NCI-H82 (cell line): ENCODE measurements at regions not wholly inside any gene's neighbourhood (a gene's known extent, or its start where the extent isn't known, plus 50 kb on each side); places are given as distances from the start of the nearest gene placed in this dataset.
A peak's percentile ranks its signal among the peaks of the same experiment; 100 is the strongest.

Source experiments
- DNase-seq: peaks from one replicate; lab custom pipeline; 2025; lab: John Stamatoyannopoulos, UW

DNA sequence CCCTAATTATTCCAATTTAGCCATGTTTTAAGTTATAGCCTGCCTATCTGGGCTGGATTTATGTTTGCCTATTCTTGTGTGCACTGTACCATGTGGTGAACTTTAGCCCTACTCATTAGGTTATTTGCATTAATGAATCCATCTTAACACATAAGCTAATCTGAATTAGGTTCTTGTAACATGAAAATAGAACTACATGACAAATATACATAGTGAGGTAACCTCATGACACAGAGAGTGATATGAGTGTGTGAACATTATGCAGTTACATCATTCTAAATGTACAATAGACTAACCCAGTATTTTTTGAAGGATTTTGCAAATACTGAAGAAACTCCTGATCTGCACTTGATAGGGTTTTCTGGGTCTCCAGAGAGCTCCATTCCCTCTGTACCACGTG lies 733.7 kb upstream of the CITED2 start:
- DNase-seq, result no peak

DNA sequence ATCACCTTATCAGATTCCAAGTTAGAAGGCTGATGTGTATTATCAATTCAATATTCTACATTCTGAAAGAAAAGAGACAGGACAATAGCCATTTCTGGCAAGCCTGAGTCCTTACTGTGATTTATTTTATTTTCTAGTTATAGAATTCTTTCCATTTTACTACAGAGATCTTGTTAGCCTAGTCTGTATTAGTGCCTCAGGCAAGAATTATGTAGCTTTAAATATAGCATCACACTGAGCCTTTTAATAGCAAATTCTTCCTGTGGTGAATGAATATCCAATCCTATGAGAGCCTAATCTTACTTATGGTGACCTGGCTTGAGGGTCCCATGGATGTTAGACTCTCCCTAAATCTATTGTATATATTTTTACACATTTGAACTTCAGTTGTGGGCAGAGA lies 732.8 kb upstream of the CITED2 start:
- DNase-seq, result no peak

DNA sequence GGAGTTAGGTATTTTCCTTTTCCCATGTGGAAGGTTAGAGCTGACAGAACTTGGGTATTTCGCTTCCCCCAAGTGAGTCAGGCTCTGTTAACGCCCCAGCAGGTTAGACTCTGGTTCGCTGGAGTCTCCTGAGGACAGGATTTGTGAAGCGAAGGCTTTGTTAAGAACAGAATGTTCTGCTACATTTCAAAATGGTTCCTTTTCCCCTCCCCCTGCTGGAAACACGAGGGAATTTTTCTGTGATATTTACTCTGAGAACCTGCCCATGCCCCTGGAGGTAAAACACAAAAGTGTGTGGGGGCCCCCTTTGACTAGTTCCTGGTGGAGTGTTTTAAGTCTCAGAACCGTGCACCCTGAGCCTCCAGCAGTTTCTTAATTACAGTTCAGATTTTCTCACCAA lies 731.4 kb upstream of the CITED2 start:
- DNase-seq, result peak; percentile 58

DNA sequence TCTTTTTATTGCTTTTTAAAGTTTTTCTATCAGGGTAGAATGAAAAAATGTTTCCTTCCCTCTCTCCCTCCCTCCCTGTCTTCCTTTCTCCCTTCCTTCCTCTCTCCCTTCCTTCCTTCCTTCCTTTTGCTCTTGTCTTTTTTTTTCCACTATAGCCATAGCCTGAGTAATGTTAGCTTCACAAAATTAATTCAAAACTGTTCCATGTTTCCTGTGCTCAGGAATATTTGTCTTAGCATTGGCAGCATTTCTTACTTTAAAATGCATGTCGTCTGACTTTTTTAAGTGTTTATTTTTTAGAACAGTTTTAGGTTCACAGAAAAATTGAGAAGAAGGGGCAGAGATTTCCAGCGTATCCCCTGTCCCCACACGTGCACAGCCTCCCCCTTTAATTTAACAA lies 730.8 kb upstream of the CITED2 start:
- DNase-seq, result no peak

DNA sequence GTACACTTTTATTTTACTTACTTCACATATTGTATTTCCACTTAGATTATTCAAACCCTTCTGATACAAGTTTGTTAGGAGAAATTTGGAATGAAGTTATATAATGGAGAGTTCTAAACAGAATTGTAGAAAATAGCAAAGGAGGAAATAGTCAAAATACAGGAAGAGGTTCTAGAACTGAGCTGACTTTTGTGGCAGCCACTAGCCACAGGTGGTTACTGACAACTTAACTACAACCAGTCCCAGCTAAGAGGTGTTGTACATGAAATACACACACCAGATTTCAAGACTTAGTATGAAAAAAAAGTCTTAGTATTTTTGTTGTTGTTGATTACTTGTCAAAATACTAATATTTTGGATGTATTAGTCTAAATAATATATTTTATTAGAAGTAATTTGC lies 727.4 kb upstream of the CITED2 start:
- DNase-seq, result no peak

DNA sequence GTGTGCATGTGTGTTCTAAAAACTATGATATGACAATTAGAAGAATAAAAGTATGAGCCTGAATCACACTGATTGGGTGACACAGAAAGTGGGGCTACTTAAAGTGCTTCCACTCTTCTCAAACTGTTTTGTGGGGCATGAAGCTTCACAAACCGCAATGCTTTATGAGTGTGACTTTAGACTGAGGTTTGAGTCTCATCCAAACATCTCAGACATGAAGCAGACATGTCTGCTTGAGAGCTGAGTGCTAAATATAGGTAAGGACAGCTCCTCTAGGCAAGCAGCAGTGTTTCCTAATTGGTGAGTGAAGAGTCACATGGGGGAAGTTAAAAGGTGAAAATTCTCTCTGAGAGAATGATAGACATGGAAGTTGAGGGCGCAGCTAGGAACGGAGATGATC lies 726.9 kb upstream of the CITED2 start:
- DNase-seq, result no peak

DNA sequence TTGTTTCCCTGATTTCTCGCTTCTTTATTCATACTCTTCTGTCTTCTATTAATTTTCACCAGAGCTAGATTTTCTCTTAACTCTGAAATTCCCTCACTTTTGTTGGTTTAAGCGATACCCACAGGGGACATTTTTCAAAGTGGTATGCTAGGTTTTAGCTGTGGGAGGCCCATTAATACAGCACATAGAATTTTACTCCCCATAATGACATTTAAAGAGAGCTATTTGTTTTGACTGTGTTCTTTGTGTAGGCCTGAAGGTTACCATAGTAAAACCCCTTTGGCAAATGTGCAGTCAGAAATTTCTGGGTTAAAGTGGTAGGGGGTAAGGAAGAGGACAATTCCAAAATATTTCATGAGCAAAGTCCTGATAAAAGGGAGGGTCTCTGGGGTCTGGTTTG lies 721.1 kb upstream of the CITED2 start:
- DNase-seq, result no peak

DNA sequence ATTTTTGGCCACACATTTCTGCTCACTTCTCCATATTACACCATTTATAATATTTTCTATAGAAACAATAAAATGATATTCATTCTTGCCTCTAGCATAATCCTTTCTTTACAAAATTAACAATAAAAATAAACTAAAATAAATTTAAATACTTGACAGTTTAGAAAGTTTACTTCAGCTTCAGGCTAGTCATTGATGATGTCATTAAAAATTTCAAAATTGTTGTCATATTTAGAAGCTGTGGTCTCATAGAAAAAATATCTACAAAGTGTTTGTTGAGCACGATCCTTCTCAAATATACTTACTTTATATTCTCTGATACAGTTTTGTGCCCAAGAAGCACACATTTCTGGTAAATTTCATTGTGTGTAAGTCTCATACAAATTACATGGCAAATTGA lies 717.4 kb upstream of the CITED2 start:
- DNase-seq, result no peak

DNA sequence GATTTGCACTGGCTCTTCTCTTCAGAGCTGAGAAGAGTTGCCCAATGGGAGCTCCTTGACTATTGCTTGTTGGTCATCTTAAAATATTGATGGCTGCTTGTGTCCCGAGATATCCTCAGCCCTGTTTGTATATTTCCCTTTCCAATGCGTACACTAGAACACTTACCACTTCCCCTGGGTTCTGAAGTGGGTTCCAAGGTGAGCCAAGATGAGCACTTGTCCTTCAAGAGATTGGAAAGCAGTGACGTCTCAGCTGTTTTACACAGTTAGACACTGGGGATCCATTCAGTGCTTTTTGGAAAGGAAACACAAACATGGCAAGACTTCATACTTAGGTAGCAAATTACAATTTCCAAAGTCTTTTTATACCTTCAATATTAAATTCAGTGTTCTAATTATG lies 716.4 kb upstream of the CITED2 start:
- no peak for DNase-seq

DNA sequence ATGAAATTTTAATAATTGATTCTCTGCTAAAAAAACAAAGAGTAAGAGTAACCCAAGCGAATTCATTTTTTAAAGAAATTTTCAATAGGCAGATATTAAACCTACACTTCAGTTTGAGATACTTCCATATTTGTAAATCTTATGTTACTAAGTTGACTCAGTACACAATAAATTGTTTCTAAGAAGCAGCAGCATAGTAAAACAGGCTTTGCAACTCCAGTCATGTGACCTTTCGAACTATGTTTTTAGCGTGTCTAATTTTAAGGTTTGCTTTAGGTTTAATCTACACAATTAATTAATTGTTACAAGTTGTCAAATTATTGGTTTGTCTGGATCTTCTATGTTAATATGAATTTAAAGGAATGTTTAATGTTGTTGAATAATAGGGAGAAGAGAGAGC lies 708.9 kb upstream of the CITED2 start:
- DNase-seq, result no peak

DNA sequence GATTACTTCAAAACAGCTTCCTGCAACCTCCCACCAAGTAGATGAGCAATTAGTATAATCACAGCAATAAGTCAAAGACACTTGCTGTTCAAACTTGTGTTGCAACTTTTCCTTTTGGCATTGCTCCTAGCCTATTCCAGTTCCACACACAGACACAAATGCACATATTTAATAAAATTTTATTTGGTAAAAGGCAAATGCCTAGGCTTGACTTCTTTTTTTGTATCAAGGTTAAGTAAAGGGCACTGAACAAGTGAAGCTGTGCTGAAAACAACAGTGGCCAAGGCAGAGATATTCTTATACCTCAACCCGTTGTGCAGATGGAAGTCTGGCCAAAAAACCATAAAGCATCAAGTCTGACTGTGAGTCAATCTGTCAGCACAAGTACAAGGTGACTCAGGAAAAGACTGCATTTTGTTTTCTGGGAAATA lies 708.4 kb upstream of the CITED2 start:
- no peak for DNase-seq

DNA sequence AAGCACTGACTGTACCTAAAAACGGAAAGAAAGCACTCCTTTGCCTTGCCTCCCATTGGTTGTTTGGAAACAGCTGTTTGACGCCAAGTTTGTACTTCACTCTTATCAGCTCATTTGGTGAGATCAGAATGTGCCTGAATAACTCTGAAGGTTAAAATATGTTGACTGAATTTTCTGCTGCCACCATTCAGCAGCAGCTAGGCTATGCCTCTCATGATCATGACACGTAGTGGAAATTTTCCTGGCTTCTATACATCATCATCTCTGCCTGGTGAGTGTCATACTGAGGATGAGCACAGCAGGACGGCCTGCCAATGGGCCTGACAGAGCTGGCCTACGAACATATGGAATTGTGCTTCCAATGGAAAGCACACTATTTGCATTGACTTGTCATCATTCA lies 704.9 kb upstream of the CITED2 start:
- no peak for DNase-seq

DNA sequence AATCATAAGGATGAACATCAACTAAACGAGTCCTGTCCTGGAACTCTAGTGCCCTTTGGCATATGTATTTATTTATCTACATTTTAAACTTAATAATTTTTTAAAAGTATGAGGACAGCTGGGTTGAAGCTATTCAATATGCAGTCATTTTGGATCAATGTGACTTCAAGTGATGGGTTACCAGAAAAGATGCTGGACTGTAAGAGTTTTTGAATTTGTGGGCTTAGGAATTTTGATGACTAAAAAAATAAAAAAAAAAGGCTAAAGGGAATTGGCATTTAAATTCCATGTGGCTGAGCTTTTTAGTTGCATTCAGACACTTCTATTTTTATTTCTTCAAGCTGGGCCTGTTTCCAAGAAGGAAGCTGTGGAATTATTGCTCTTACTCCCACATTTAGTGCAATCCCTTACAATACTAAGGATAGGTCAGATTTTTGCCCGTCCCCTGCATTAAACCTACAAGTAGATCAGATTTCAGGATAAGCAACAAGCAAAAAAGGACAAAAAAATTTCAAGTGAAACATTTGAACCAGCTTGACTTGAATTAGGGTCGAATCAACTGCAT lies 704.2 kb upstream of the CITED2 start:
- DNase-seq, result no peak

DNA sequence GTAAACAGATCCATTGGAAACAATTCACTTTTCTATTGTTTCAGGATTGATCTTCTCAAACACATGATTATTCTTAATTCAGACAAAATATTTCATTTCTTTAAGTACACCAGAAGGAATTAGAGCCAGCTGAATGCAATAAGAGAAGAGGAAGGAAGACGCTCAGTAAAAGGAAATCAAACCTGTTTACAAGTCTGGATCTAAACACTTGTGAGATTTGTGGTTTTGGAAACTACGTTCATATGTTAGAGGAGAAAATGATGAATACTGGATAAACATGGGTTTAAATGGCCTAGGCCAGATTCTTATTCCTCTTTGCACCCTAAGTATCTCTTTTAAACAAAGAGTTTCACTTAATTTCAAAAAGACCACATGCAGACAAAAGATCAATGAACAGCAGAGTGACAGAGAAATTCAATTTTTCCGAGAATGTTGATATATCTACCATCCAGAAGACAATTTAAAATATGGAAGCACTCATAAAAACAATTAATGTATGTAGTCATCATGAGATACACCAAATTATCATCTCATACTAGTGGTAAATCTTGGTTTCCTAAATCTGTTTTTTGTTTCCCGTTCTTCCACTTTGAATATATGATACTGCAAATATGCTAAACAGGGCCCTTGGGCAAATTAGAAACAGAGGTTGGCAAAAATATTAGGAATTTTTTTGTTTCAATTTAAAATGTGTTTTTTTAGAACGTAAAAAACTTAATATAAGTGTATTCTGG lies 703.5 kb upstream of the CITED2 start:
- DNase-seq, result no peak

DNA sequence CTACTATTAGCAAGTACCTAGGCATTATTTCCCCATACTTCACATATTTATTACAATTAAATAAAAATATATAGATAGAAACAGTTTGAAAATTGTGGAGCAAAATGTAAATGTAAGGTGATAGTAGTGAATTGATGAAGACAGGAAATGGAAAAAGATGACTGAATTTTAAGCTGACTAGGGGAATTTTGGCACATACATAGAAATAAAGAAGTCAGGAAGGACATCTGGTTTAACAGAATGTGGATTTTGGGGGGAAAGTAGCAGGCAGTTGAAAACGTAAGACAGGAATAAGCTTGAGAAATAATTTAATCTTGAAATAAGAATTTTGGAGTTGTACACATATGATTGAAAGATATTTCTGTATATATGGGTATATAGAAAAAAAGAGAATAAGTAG lies 701.7 kb upstream of the CITED2 start:
- no peak for DNase-seq

DNA sequence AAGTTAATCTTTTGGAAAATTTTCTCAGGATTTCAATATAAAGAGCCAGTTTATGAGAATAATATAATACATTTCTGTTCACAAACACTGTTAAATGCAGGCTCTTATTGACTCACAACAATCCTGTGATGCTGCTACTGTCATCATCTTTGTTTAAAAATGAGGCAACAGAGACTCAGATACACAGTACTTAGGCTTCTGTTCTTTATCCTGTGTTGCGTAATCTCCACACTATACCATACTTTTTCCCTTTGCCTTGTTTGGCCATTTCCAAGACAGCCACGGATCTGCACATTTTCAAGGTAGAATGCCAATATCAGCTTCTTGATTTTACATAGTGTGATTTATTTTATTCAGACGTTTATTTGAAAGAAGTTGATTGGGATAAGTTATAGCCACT lies 699.0 kb upstream of the CITED2 start:
- DNase-seq, result no peak

DNA sequence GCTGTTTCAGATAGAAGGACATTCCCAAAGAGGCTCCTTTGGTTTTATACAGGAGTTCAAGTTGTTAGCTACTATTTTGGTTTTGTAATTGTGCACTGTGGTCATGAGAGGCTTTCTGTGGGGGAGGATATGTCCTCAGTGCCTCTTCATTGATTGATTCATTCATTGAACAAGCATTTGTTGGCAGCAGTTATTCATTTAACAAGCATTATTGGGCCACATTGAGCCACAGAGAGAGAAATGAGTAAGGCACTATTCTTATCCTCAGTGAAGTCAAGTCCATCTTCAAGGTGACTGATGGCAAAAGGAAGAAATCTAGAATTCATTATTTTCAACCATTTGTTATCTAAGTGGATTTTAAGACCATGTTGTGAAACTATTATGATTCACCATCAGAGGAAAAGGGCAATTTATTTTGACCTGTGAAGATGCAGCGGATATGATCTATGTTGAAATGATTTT lies 697.2 kb upstream of the CITED2 start:
- no peak for DNase-seq

DNA sequence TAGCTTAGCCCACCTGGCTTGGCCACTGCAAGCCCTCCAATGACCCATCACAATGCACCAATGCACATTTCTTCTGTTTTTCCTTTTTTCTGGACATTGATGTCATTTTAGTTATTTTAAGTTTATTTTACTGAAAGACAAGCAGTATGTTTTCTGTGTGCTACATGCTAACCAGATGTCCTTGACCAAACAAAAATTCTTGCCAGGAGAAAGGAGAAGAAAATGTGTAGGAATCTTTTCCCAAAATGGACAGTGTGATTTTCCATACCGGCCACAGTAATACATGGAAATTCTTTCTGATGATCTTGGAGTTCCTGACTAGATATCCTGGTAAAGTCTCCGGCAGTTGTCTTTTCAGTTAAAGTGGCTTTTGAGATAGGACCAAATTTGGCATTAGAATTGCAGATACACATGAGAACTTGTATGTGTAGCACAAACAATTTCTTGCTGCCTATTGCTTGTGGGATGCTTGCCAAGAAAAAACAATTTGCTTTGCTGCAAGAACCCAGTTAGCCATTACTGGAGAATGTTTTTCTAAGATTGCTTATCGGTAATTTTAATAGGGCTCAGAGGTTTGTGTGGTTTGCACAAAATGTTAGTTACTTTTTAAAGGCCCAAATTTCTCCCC lies 696.5 kb upstream of the CITED2 start:
- no peak for DNase-seq

DNA sequence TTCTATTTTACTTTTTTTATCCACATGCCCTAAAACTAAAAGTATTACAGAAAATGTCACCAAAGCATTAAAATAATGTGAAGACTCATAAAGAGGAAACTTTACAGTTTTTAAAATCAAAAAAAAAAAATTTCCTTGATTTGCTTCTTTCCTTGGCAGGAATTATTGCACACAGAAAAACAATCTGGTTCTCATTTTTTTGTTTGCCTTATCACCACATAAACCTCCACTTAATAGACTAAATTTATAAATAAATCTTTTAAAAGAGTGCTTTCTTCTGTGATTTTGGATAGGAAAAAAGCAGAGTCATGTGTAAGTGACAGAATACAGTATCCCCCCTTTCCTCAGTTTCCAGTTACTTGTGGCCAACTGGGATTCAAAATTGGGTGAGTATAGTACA lies 695.1 kb upstream of the CITED2 start:
- DNase-seq, result no peak

DNA sequence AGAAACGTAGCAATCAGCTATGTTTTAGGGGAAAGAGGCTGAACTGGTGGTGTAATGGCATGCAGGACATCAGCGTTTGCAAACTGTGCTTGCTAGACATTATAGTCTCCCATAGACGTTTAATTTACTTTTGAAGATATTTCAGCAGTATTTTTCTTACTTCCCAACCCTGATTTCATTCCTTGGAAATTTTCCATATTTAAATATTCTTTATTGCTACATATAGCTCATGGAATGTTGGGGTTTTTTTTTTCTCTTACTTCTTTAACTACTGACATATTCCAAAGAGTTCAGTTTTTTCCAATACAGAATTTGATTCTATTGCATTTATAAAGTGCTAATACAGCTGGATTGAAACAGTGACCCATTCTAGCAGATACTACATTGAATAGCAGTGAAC lies 694.4 kb upstream of the CITED2 start:
- no peak for DNase-seq

DNA sequence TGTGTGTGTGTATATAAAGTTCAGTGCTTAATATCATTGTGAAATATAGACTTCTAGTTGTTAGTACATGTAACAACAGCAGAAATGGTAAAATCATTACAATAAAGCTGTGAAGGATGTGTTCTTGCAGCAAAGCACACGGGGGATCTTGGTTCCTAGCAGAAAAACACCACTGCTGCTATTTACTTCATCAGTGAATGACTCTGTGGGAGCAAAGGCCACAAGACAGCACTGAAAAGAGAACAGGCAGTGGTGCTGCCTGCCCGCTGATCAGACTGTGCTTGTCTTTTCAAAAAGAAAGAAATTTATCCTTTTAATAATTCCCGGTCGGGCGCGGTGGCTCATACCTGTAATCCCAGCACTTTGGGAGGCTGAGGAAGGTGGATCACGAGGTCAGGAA lies 689.9 kb upstream of the CITED2 start:
- DNase-seq, result no peak

DNA sequence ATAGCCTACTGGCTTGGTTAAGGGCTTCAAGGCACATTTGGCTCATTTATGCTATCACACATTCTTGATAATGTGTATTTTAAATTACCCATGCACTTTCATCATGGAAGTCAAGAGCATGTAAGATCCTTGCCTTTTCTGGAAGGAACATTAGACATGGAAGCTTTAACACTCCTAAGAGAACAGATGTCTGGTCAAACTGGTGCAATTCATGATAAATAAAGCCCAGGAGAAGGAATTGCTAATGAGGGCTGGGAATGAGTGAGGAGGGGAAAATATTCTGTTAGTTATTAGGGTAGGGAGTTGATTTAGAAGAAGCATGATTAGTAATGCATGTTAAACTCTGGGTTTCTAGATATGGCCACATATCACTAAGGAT lies 688.6 kb upstream of the CITED2 start:
- DNase-seq, result no peak
